ENCODE measurements at regions not wholly inside any gene's neighbourhood (a gene's known extent, or its start where the extent isn't known, plus 50 kb on each side); places are given as distances from the start of the nearest gene placed in this dataset.

DNA sequence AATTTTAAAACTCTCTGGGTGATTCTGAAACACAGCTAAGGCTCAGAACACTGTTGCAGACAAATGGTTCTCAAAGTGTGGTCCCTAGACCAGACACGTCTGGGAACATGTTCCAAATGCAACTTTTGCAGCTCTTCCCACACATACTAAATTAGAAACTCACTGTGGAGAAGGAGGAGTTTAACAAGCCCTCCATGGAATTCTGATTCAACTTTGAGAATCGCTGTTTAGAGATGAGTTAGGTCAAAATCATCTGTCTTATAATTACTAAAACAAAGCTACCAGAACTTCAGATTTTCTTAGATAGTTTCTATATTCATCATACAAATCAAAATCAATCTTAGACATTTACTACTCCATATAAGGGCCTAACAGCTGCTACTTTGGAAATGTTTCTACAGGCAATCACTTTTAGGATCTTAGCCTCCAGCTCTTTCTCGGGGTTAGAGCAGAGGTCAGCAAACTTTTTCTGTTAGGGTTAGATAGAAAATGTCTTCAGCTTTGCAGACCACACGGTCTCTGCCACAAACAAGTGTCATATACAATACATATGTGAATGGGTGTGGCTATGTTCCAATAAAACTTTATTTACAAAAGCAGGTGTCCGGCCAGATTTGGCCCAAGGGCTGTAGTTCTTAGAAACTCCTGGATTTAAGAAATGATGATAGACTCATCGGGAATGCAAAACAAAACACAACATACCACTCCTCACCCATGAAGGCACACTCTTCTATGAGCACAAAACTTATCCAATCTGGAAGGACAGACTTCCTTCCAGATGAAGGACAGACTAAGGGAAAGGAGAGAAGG lies 50.0 kb upstream of the ARHGAP18 start:
- TF ChIP-seq, protein P1, sequence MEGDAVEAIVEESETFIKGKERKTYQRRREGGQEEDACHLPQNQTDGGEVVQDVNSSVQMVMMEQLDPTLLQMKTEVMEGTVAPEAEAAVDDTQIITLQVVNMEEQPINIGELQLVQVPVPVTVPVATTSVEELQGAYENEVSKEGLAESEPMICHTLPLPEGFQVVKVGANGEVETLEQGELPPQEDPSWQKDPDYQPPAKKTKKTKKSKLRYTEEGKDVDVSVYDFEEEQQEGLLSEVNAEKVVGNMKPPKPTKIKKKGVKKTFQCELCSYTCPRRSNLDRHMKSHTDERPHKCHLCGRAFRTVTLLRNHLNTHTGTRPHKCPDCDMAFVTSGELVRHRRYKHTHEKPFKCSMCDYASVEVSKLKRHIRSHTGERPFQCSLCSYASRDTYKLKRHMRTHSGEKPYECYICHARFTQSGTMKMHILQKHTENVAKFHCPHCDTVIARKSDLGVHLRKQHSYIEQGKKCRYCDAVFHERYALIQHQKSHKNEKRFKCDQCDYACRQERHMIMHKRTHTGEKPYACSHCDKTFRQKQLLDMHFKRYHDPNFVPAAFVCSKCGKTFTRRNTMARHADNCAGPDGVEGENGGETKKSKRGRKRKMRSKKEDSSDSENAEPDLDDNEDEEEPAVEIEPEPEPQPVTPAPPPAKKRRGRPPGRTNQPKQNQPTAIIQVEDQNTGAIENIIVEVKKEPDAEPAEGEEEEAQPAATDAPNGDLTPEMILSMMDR (IDR thresholded peaks at IDR 0.05; ENCODE audit: low read depth, low read length) = no peak
- no peak for TF ChIP-seq MYC (IDR thresholded peaks at IDR 0.05; ENCODE audit: low read depth, low read length)
